GM12865 (cell line): ENCODE measurements at regions not wholly inside any gene's neighbourhood (a gene's known extent, or its start where the extent isn't known, plus 50 kb on each side); places are given as distances from the start of the nearest gene placed in this dataset.

Experiments
- DNase-seq: peaks from one replicate; pipeline ENCODE4 v3.0.0; 2010; ENCODE audit warnings: low read depth
- H3K4me3 ChIP-seq: 2 replicates; pipeline ENCODE4 v1.5.1; 2011; ENCODE audit warnings: mild to moderate bottlenecking, low read depth, low read length, control low read depth
- TF ChIP-seq, protein P1 (sequence below): IDR thresholded peaks from 2 replicates; pipeline ENCODE4 v1.5.1; 2011; ENCODE audit warnings: low read length, control low read depth, low read depth, inconsistent platforms; ENCODE audit not compliant: insufficient read depth; ENCODE audit errors: missing control alignments

DNA sequence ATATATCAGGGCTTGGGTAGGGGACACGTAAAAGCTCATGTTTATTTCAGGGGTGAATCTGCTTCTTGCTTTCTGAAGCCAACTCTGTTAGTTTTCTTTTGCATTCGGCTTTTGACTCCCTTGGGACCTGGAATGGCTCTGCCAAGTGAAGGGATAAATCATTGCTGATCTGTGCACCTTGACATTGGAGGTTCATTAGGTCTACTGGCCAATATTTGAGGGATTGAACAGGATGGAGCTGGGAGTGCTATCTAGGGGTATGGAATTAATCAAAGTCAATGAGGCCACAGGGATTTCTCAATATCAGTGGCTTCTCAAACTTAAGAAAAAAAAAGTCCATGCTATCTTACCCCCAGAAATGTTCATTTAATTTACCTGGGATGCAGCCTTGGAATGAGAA is 203.5 kb upstream of the RMST start:
- no peak overlapping the region for H3K4me3 ChIP-seq
- TF ChIP-seq, protein P1, sequence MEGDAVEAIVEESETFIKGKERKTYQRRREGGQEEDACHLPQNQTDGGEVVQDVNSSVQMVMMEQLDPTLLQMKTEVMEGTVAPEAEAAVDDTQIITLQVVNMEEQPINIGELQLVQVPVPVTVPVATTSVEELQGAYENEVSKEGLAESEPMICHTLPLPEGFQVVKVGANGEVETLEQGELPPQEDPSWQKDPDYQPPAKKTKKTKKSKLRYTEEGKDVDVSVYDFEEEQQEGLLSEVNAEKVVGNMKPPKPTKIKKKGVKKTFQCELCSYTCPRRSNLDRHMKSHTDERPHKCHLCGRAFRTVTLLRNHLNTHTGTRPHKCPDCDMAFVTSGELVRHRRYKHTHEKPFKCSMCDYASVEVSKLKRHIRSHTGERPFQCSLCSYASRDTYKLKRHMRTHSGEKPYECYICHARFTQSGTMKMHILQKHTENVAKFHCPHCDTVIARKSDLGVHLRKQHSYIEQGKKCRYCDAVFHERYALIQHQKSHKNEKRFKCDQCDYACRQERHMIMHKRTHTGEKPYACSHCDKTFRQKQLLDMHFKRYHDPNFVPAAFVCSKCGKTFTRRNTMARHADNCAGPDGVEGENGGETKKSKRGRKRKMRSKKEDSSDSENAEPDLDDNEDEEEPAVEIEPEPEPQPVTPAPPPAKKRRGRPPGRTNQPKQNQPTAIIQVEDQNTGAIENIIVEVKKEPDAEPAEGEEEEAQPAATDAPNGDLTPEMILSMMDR: no peak
- no peak for DNase-seq

DNA sequence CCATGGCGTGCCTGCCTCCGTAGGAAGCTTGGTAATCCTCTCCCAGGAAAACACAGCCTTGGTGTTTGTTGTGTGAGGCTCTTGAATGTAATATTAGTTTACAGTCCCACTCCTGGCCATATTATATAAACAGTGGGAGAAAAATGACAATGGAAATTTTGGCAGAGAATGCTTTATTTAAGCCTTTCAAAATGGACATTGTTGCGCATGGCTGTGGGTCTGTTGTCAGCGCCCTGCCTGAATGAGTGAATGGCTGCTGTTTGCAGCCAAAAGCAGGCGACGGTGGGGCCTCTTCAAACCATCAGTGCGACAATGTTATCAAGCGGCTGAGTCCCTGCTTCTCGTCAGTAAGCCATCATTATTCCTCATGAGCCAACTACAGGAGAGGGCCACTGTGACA is 201.8 kb upstream of the RMST start:
- no peak overlapping the region for H3K4me3 ChIP-seq
- TF ChIP-seq, protein P1: no peak
- DNase-seq: no peak

DNA sequence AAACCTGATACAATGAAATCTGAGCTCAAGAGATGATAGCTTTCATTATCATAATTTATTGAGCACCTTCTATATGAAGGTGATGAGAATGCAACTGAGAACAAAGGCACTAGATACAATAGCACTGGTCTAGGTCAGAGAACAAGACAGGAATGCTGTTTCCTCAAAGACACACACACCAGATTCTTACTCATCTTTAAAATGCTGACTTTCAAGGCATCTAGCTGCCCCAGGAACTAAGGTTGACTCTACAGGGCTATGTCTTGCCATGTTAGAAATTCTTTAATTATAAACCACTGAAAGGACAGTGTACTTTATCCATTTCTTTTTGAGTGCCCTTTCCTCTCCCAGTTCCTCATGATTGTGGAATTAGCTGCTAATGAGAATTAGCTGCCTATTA is 195.4 kb upstream of the RMST start:
- no peak for DNase-seq
- TF ChIP-seq, protein P1: no peak
- no peak overlapping the region for H3K4me3 ChIP-seq

DNA sequence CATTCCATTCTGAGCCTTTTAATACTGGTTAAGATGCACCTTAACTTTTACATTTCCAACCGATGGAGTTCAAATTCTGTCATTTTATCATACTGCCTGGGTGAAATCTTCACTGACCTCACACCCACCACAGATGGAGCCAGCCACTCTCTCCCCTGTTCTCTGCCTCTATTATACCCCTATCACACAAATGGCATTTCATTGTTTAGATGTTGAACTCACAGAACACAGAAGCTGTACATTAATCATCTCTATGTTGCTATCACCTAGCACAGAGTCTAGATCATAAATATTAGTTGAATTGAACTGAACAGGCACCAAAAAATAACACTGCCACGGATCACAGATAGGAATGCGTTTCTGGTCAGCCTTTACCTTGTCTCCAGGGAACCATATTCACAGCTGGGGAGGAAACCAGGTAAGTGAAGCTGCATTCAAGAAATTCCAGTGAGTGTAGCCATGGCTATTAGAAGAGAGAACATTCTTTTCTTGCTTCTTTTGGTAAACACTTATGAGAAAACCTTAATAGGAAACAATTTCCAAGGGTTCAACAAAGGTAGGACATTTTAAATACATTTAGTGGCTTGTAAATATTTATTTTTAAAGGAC is 194.9 kb upstream of the RMST start:
- no peak overlapping the region for H3K4me3 ChIP-seq
- no peak for DNase-seq
- TF ChIP-seq, protein P1: no peak

DNA sequence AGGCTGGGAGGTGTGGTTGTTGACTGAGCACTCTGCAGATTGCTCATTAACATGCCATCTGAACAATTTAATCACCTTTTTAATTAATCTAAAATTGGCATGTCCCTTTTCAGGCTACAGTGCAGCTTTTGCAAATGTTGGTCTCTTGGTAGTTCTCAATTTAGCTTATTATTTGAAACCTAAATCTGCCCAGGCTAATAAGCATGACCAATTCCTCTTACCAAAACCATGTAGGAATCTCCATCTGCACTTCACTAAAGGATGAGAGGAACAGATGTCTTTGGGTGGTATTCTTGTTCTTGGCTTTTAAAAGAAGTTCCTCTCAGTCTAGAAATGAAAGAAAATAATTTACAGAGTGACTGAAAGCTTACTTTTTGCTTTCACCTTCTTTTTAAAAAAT is 190.1 kb upstream of the RMST start:
- no peak for DNase-seq
- H3K4me3 ChIP-seq: no peak overlapping the region
- TF ChIP-seq, protein P1: no peak

- no peak for DNase-seq
- TF ChIP-seq, protein P1: no peak
- H3K4me3 ChIP-seq: no peak overlapping the region
These were observed 188.2 kb upstream of the RMST start for GRCh38 chr12:97274386-97274785.

GRCh38 chr12:97275256-97275655 is 187.3 kb upstream of the RMST start:
- TF ChIP-seq, protein P1: no peak
- no peak for DNase-seq
- no peak overlapping the region for H3K4me3 ChIP-seq
